Fibroblast of peridontal ligament (primary cell): ENCODE measurements at regions not wholly inside any gene's neighbourhood (a gene's known extent, or its start where the extent isn't known, plus 50 kb on each side); places are given as distances from the start of the nearest gene placed in this dataset.

Source experiments
- DNase-seq: peaks from one replicate; pipeline ENCODE4 v3.0.0-alpha.2; 2010; ENCODE audit errors: extremely low read depth

- DNase-seq = no peak
Measured at GRCh38 chr2:15807418-15808203, 132.7 kb upstream of the MYCN start.

- no peak for DNase-seq
Measured at GRCh38 chr2:15808204-15808910, 132.0 kb upstream of the MYCN start.

GRCh38 chr2:15808944-15809343, 131.4 kb upstream of the MYCN start:
- no peak for DNase-seq

- no peak for DNase-seq
Measured at GRCh38 chr2:15809404-15809803, 130.9 kb upstream of the MYCN start.

GRCh38 chr2:15810477-15811150, 129.7 kb upstream of the MYCN start:
- no peak for DNase-seq

GRCh38 chr2:15811367-15811766, 129.0 kb upstream of the MYCN start:
- DNase-seq = no peak

- DNase-seq = no peak
Measured at GRCh38 chr2:15812187-15812780, 128.1 kb upstream of the MYCN start.

- no peak for DNase-seq
Measured at GRCh38 chr2:15813481-15814266, 126.7 kb upstream of the MYCN start.

GRCh38 chr2:15814403-15814802, 125.9 kb upstream of the MYCN start:
- no peak for DNase-seq

- DNase-seq = no peak
Measured at GRCh38 chr2:15814946-15815345, 125.4 kb upstream of the MYCN start.

- no peak for DNase-seq
Measured at GRCh38 chr2:15816226-15816625, 124.1 kb upstream of the MYCN start.

GRCh38 chr2:15816674-15817406, 123.5 kb upstream of the MYCN start:
- DNase-seq = no peak

GRCh38 chr2:15817748-15818147, 122.6 kb upstream of the MYCN start:
- no peak for DNase-seq

GRCh38 chr2:15818318-15818753, 122.0 kb upstream of the MYCN start:
- DNase-seq = no peak

- no peak for DNase-seq
Measured at GRCh38 chr2:15818881-15819280, 121.5 kb upstream of the MYCN start.

- DNase-seq = no peak
Measured at GRCh38 chr2:15819562-15820256, 120.6 kb upstream of the MYCN start.

GRCh38 chr2:15820257-15820566, 120.1 kb upstream of the MYCN start:
- no peak for DNase-seq

GRCh38 chr2:15820927-15821326, 119.4 kb upstream of the MYCN start:
- DNase-seq = no peak

- DNase-seq = no peak
Measured at GRCh38 chr2:15822151-15823044, 118.0 kb upstream of the MYCN start.
